ACHN (cell line): ENCODE measurements at regions not wholly inside any gene's neighbourhood (a gene's known extent, or its start where the extent isn't known, plus 50 kb on each side); places are given as distances from the start of the nearest gene placed in this dataset.
A peak's percentile ranks its signal among the peaks of the same experiment; 100 is the strongest.

ENCODE experiments used
- DNase-seq: peaks from one replicate; pipeline ENCODE4 v3.0.0-alpha.2; 2015
- in situ Hi-C: cut with HindIII; loops from 2 replicates; pipeline ENCODE4 v1.10.0; 2017; ENCODE audit warnings: low sequenced_read_pairs, low pct_ligation_motif_present, low pct_unique_long_range_greater_than_20kb

DNA sequence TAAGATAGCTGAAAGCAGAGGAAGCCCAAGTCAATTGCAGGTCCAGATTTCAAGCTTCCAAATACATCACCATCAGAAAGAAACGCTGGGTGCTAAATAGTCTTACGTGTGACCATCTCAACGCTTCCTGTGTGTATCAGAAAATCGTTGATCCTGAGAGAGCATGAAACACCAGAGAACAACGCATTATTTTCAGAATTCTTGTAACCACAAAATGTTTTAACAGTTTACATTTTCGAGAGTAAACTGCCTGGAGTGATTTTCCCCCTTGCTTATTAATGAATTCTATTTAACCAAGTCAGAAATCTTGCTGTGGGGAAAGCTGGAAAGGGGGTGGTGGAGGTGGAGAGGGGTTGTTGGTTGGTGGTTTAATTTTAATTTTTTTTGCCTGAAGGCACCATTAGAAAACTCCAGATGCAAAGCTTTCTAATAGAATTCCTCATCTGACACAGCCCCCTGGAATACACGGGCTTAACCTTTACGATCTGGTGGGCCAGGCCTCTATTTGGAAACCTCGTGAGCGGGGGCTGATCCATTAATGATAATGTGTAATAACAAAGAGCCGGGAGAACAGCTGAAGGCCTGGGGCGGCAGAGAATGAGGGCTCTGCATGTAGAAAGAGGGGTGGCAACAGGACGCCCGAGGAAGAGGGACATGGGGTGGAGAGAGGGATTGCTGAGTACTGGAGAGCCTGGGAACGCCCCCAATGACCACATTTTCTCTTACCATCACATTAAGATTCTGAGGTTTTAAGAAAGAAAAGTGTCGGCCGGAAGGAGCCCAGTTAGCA, 124.5 kb upstream of the NFIB start:
- no peak for DNase-seq
- in situ Hi-C loops = no loop called here

GRCh38 chr9:14437354-14438231, 123.7 kb upstream of the NFIB start:
- in situ Hi-C loops = no loop called here
- DNase-seq = no peak

DNA sequence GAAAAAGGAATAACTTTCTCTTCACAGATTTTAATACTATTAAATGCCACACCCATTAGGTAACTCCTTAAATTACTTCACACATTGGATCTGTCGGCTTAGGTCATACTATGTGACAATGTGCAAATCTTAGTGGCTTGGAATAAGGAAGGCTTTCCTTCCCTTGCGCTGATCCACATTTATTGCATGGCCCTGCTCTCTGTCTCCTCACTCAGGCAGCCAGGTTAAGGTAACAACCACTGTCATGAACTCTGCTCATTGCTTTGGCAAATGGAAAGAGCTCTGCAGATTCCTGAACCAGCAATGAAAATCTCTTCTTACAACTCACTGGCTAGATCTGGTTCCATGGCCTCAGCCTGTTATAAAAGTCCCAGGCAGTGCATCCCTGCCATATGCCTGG, 121.9 kb upstream of the NFIB start:
- in situ Hi-C loops = no loop called here
- no peak for DNase-seq

DNA sequence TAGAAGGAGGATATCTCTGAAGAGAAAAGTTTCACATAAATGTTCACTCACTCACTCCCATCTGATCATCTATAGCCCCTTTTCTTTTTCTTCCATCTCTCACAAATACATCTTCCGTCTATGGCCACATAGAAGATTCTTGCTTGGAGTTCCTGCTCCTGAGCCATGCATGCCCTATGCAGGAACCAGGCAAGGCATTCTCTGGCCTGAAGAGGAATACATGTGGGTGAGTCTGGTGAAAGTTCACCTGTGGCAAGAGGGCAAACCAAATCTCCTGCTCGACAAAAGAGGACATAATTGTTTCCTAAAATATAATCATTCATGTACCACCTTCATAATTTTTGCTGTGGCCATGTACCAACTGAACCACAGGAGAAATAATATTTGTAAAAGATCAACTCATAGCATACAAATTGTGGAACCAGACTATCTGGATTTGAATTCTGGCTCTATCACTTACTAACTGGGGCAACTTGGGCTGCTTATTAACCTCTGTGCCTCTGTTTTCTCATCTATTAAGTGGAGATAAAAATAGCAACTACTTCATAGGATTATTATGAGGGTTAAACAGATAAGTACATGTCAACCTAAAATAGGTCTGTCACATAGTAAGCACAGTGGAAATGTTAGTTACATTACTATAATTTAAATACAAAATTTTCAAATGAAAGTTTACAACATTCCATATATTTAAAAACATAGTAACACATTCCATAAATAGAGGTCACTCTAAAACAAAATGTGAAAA, 121.2 kb upstream of the NFIB start:
- in situ Hi-C loops = no loop called here
- DNase-seq = no peak

DNA sequence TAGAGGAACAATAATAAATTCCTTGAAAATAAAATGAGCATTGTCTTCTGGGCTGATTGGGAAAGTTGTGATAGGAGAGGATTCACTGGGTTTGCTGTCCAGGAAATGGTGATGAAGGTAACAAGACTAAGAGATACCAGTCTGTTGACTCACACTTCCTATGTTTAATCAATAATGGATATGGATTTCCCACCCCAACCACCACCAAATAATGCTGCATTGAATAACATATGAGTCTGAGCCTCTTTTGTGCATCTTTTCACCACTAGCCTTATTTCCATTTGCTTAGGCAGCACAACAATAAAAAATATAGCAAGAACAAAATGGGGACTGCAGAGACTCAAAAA, 120.2 kb upstream of the NFIB start:
- DNase-seq = peak; percentile 2
- in situ Hi-C loops = no loop called here

GRCh38 chr9:14433351-14434157, 119.6 kb upstream of the NFIB start:
- in situ Hi-C loops = no loop called here
- peak; percentile 72 for DNase-seq

DNA sequence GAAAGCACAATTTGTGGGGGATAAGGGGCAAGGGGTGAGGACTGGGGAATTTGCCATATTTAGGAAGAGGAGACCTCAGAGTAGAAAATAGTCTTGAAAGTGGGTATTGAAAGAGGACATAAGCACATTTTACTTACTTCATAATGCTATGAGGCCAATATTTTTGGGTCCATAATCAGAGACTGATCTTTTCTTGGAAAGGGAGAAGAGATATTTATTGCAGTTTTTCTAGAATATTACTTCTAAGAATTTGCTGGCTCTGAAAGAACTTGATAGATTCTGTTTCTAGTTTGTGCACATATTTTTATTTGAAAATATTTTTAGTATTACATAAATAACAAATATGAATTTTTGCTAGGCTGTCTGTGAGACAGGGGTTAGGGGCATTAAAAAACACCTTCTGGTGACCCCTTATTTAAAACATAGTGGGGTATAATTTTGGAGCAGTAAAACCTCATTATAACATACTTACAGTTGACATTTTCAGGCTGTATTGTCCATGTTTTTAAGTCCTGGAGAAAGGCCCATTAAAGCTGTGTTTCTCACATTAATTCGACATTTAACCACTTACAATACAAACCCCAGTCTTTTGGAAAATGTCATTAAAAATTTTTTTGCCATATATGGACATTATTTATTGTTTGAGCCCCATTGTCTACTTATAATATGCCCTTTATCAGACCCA, 118.9 kb upstream of the NFIB start:
- DNase-seq = no peak
- in situ Hi-C loops = no loop called here

DNA sequence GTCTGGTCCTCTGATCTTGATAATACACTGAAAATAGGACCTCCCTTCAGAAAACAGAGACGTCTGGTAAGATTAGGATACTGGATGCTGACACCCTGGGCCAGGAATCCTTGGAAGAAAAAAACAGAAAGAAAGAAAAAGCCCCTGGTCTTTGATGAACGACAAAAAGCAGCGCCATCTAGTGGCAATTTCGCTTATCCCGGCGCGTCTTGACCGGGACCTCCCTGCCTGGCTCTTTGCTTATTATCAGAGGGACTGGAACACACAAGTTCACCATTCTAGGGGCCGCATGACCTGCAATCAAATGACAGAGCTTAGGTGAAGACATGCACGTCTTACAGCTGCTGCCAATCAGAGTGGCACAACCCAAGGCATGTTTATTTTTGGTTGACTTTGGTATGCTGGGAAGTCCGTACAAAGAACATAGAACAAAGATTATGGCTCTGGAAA, 114.9 kb upstream of the NFIB start:
- DNase-seq = peak; percentile 70
- in situ Hi-C loops = no loop called here

DNA sequence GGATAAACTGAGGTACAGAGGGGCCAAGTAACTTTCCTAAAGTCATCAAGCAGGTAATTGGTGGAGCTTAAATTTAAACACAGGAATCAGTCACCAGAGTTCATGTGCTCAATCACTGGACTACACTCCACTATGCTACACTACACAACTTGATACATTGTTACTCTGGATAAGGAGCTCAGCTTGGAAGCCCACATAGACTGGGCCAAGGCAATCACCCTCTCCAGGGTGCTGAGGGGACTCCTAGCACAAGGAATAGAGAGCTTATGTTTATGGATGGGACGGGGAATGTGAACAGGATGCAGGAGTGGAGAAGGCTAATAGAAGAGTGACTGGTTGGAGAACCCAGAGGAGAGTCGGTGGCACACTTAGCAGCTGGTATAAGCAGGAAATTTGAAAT, 113.5 kb upstream of the NFIB start:
- in situ Hi-C loops = no loop called here
- no peak for DNase-seq

GRCh38 chr9:14424983-14425382, 111.0 kb upstream of the NFIB start:
- no peak for DNase-seq
- in situ Hi-C loops = no loop called here

DNA sequence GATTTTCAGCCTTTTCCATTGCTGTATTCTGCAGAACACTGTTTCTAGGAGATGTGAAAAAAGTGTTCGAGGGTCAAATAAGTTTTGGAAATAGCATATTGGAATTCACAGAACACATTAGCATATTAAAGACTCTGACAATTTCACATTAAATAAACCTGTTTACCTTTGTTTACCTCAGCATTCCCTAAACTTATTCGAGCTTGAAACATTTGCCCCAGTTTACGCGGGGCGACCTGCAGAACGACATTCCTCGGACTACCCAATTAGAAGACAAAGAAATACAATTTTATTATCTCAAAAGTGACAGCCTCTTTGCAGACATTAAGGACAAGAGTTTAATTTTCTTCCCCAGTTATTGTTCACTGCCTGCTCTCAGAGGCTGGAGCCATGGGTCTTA, 110.3 kb upstream of the NFIB start:
- in situ Hi-C loops = no loop called here
- no peak for DNase-seq

DNA sequence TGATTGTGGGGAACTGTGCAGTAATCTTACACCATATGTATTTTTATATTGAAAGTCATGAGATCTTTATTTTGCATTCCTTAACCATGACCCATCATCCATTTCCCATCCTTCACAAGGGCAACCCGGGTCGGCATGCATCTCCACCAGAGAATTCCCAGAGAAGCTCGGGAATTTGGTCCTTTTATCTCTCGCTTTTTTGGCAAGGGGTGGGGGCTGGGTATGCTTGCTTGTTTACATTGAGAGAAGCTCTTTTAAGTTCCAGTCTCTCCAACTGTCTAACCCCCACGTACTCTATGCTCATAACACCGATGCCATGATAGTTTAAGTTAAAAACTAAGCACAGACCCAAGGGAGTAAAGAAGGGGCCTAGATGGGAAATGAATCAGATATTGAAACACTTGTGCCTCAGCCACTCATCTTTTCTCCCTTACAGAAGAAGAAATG, 109.9 kb upstream of the NFIB start:
- in situ Hi-C loops = no loop called here
- no peak for DNase-seq

DNA sequence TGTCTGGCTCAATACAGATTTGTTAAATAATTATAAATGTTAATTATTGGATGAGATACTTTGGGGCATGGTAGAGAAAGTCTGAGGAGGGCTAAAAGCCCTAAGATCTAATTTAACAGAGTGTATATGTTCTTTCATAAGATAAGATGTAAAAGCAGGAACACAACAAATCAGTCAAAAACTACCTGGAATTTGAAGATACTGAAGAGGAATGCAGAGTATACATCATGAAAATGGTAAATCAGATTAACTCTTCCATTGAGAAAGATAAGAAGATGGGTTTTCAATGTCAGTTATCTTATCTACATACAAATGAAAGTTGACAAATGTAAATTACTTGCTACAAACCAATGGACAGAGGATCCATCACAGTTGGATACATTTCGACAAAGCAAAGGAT, 107.3 kb upstream of the NFIB start:
- in situ Hi-C loops = no loop called here
- DNase-seq = no peak

DNA sequence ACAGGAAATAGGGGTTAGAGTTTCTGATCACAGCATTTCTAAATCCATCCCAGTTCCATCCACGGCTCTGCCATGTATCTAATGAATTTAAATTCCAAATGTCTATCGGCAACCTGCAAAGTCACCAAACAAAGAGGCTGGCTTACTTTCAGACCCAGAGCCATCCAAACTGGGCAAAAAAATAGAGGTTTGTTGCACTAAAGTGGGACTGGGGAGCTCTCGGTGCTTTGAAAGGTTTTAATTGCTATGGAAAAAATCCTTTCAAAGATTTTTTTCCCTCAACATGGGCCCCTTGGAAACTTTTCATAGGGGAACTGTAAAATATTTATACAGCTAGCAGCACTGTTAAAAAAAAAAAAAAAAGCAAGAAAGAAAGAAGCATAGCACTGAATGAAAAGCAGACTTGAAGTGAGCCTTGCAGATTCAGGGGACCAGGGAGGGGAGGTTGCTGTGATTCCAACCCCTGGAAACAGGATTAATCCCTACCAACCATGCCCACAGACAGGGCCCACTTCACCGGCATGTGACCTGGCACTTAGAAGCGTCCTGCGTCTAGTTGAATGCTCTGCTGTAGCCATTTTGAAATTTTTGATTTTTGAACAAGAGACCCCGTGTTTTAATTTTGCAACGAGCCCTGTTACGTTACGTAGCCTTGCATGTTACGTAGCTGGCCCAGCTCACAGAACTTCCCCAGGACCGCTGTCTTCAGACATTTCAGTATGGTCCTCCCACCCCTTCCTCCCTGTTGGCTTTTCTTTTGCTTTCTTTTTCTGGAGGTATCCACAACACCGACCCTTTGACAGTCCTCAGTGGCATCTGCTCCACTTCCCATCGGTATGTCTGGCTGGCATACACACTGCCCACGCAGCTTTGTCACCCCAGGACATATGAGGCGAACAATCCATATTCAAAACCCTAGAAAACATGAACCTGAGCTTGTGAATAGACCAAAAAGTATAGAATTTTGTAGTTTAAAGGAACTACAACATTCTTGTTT, 105.3 kb upstream of the NFIB start:
- no peak for DNase-seq
- in situ Hi-C loops = no loop called here

- in situ Hi-C loops = no loop called here
- no peak for DNase-seq
Measured at GRCh38 chr9:14418301-14418940, 104.5 kb upstream of the NFIB start.

GRCh38 chr9:14417237-14417636, 103.3 kb upstream of the NFIB start:
- in situ Hi-C loops = no loop called here
- no peak for DNase-seq
